Neuronal stem cell (in vitro differentiated cells): ENCODE measurements at regions not wholly inside any gene's neighbourhood (a gene's known extent, or its start where the extent isn't known, plus 50 kb on each side); places are given as distances from the start of the nearest gene placed in this dataset.

Experiments
- DNase-seq: peaks from one replicate; pipeline ENCODE4 v3.0.0-alpha.2; 2013; ENCODE audit warnings: low spot score
- H2AFZ ChIP-seq: one replicate; pipeline ENCODE4 v1.6.1; 2013; ENCODE audit warnings: mild to moderate bottlenecking, low read length, inconsistent platforms
- H2AK5ac ChIP-seq: 2 replicates; pipeline ENCODE4 v1.6.1; 2013; ENCODE audit warnings: low read depth, mild to moderate bottlenecking, inconsistent platforms, low read length, moderate library complexity, mixed read lengths
- H2BK120ac ChIP-seq: 2 replicates; pipeline ENCODE4 v1.6.1; 2013; ENCODE audit warnings: low read depth, mild to moderate bottlenecking, inconsistent platforms, low read length, moderate library complexity, mixed read lengths
- H2BK12ac ChIP-seq: one replicate; pipeline ENCODE4 v1.6.1; 2013; ENCODE audit warnings: low read length, inconsistent platforms
- H2BK15ac ChIP-seq: 2 replicates; pipeline ENCODE4 v1.6.1; 2013; ENCODE audit warnings: mild to moderate bottlenecking, low read length, inconsistent platforms, mixed read lengths
- H2BK5ac ChIP-seq: one replicate; pipeline ENCODE4 v1.6.1; 2013; ENCODE audit warnings: inconsistent platforms, mild to moderate bottlenecking, low read length, moderate library complexity
- H3K14ac ChIP-seq: one replicate; pipeline ENCODE4 v1.6.1; 2013; ENCODE audit warnings: low read length, inconsistent platforms
- H3K18ac ChIP-seq: 2 replicates; pipeline ENCODE4 v1.6.1; 2013; ENCODE audit warnings: low read length, inconsistent platforms
- H3K23ac ChIP-seq: 2 replicates; pipeline ENCODE4 v1.6.1; 2013; ENCODE audit warnings: low read depth, mild to moderate bottlenecking, mixed read lengths, low read length, inconsistent platforms; ENCODE audit not compliant: poor library complexity
- H3K27ac ChIP-seq: replicated peaks from 3 replicates; pipeline ENCODE4 v1.5.1; 2013; ENCODE audit warnings: low read length, inconsistent platforms
- H3K27me3 ChIP-seq, 3 experiments: 2 replicates each; pipeline ENCODE4 v1.6.1; 2013; ENCODE audit warnings: low read length in 3 of 3, mild to moderate bottlenecking in 2 of 3, inconsistent platforms in 1 of 3, low read depth in 1 of 3, mixed read lengths in 1 of 3, moderate library complexity in 1 of 3; ENCODE audit not compliant: control insufficient read depth in 3 of 3, insufficient read depth in 3 of 3
- H3K36me3 ChIP-seq, 2 donors: replicated peaks in 1 of 2; 2 replicates each; pipeline ENCODE4 v1.6.1; 2013; ENCODE audit warnings: low read length in 2 of 2; ENCODE audit not compliant: control insufficient read depth in 2 of 2, insufficient read depth in 2 of 2
- H3K4ac ChIP-seq: 2 replicates; pipeline ENCODE4 v1.6.1; 2013; ENCODE audit warnings: inconsistent platforms, mild to moderate bottlenecking, low read length, moderate library complexity
- H3K4me1 ChIP-seq, 2 donors: 1 replicate in 1 of 2; 2 replicates in 1 of 2; pipeline ENCODE4 v1.6.1; 2013; ENCODE audit warnings: low read length in 2 of 2, low read depth in 1 of 2; ENCODE audit not compliant: control insufficient read depth in 2 of 2, insufficient read depth in 1 of 2
- H3K4me2 ChIP-seq: one replicate; pipeline ENCODE4 v1.6.1; 2013; ENCODE audit warnings: mild to moderate bottlenecking, low read length, inconsistent platforms; ENCODE audit not compliant: insufficient read depth, poor library complexity, severe bottlenecking
- H3K4me3 ChIP-seq, 2 donors: 2 replicates each; pipeline ENCODE4 v1.5.1; 2013; ENCODE audit warnings: low read length in 2 of 2, mild to moderate bottlenecking in 2 of 2, inconsistent platforms in 1 of 2, moderate library complexity in 1 of 2
- H3K79me1 ChIP-seq: one replicate; pipeline ENCODE4 v1.6.1; 2013; ENCODE audit warnings: low read depth, mild to moderate bottlenecking, inconsistent platforms, low read length, moderate library complexity
- H3K9ac ChIP-seq: one replicate; pipeline ENCODE4 v1.6.1; 2013; ENCODE audit warnings: mild to moderate bottlenecking, low read depth, low read length, inconsistent platforms; ENCODE audit not compliant: poor library complexity
- H3K9me3 ChIP-seq, 2 donors: replicated peaks in 1 of 2; 2 replicates each; pipeline versions ENCODE3 to v1.6.1; 2013; ENCODE audit warnings: low read length in 2 of 2, mild to moderate bottlenecking in 2 of 2, inconsistent platforms in 1 of 2, low read depth in 1 of 2, mixed read lengths in 1 of 2, moderate library complexity in 1 of 2; ENCODE audit not compliant: control insufficient read depth in 2 of 2, insufficient read depth in 1 of 2
- H4K8ac ChIP-seq: one replicate; pipeline ENCODE4 v1.6.1; 2013; ENCODE audit warnings: low read depth, mild to moderate bottlenecking, inconsistent platforms, low read length, moderate library complexity
- H4K91ac ChIP-seq: one replicate; pipeline ENCODE4 v1.6.1; 2013; ENCODE audit warnings: low read length, low read depth, mild to moderate bottlenecking, inconsistent platforms; ENCODE audit not compliant: poor library complexity
- WGBS, 2 donors: extraction: QIAGEN DNeasy Blood & Tissue Kit; methylation state at CpG; one replicate each; pipeline ENCODE4 v1.1.7; 2013; ENCODE audit warnings: missing lambda C conversion rate in 2 of 2, mixed read lengths in 1 of 2; ENCODE audit not compliant: insufficient read length in 2 of 2, insufficient replicate concordance in 1 of 2; ENCODE audit errors: extremely low coverage in 2 of 2; 5-methylcytosine and 5-hydroxymethylcytosine counted together

DNA sequence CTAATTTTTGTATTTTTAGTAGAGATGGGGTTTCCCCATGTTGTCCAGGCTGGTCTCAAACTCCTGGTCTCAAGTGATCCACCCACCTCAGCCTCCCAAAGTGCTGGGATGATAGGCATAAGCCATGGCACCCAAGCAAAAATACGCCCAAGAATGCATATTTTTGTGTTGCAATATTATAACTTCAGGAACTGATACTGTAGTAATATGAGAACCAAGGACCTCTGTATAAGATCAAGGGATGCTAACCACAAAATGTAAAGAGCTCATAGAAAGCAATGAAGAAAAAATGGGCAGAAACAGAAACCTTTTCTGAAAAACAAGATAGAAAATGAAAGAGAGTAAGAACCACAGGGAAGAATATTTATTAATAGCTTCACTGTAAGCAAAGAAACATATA lies 183.6 kb upstream of the RPL38 start:
- Histone ChIP-seq H3K4me3 (no peak overlapping the region), H3K4me1 (peaks cover 0 to 36% of the 10 kb centered on the region in 2 donors), H2BK12ac (no peak overlapping the region), H3K23ac (no peak overlapping the region), H3K4ac (no peak overlapping the region), H2AFZ (no peak overlapping the region), H2BK5ac (no peak overlapping the region), H3K79me1 (no peaks in the 10 kb centered on the region), H3K36me3 (no peaks in the 10 kb centered on the region), H4K91ac (no peak overlapping the region), H3K18ac (no peak overlapping the region), H3K14ac (no peak overlapping the region), H3K27me3 (peaks cover 0 to 11% (median 0%) of the 10 kb centered on the region in 3 experiments), H2BK15ac (no peak overlapping the region), H3K27ac (no peak overlapping the region), H2AK5ac (no peak overlapping the region), H3K9ac (no peak overlapping the region), H4K8ac (no peak overlapping the region), H3K9me3 (peaks cover 0 to 4% of the 10 kb centered on the region in 2 donors), H3K4me2 (no peak overlapping the region), H2BK120ac (no peak overlapping the region)
- no CpG with 5 or more reads among the region's 1 CpG for WGBS, 2 donors
- DNase-seq: no peak

- Histone ChIP-seq H3K36me3 (no peaks in the 10 kb centered on the region), H3K27me3 (peaks cover 0 to 11% (median 0%) of the 10 kb centered on the region in 3 experiments), H3K4me3 (no peak overlapping the region), H2AFZ (no peak overlapping the region), H3K23ac (no peak overlapping the region), H2BK120ac (no peak overlapping the region), H3K4ac (no peak overlapping the region), H2AK5ac (no peak overlapping the region), H3K79me1 (no peaks in the 10 kb centered on the region), H3K14ac (no peak overlapping the region), H2BK12ac (no peak overlapping the region), H3K9me3 (peaks cover 0 to under 1% of the 10 kb centered on the region in 2 donors), H3K9ac (no peak overlapping the region), H2BK15ac (no peak overlapping the region), H4K8ac (no peak overlapping the region), H2BK5ac (no peak overlapping the region), H3K4me2 (no peak overlapping the region), H3K27ac (no peak overlapping the region), H3K18ac (peak overlapping the region; percentile 32), H3K4me1 (peaks cover 0 to 34% of the 10 kb centered on the region in 2 donors), H4K91ac (no peak overlapping the region)
- no CpG with 5 or more reads among the region's 3 CpGs for WGBS, 2 donors
- DNase-seq: no peak
Measured at GRCh38 chr17:74020522-74020921, 183.0 kb upstream of the RPL38 start.

- no peak overlapping the region for H3K4me3 ChIP-seq
- H3K14ac ChIP-seq: no peak overlapping the region
- no peaks in the 10 kb centered on the region for H3K79me1 ChIP-seq
- H3K23ac ChIP-seq: no peak overlapping the region
- H3K18ac ChIP-seq: no peak overlapping the region
- no CpG with 5 or more reads among the region's 10 CpGs for WGBS, 2 donors
- DNase-seq: peak; percentile 69
- H2AFZ ChIP-seq: no peak overlapping the region
- no peak overlapping the region for H4K91ac ChIP-seq
- H2BK12ac ChIP-seq: no peak overlapping the region
- no peak overlapping the region for H2BK120ac ChIP-seq
- H3K4me1 ChIP-seq: peaks cover 0 to 20% of the 10 kb centered on the region in 2 donors
- H3K36me3 ChIP-seq: no peaks in the 10 kb centered on the region
- peaks cover 0 to 5% (median 0%) of the 10 kb centered on the region in 3 experiments for H3K27me3 ChIP-seq
- no peak overlapping the region for H2BK15ac ChIP-seq
- H3K9me3 ChIP-seq: no peaks in the 10 kb centered on the region
- H2AK5ac ChIP-seq: no peak overlapping the region
- no peak overlapping the region for H3K4me2 ChIP-seq
- H2BK5ac ChIP-seq: no peak overlapping the region
- no peak overlapping the region for H4K8ac ChIP-seq
- no peak overlapping the region for H3K4ac ChIP-seq
- peak overlapping the region; percentile 73 for H3K27ac ChIP-seq
- H3K9ac ChIP-seq: no peak overlapping the region
Measured at GRCh38 chr17:74024871-74025531, 178.5 kb upstream of the RPL38 start.

GRCh38 chr17:74027444-74027843 lies 176.0 kb upstream of the RPL38 start:
- no peak overlapping the region for H3K4me3 ChIP-seq
- no peak overlapping the region for H3K4me2 ChIP-seq
- H2BK12ac ChIP-seq: no peak overlapping the region
- DNase-seq: no peak
- H2BK5ac ChIP-seq: no peak overlapping the region
- H3K27ac ChIP-seq: no peak overlapping the region
- peaks cover 0 to 20% (median 2%) of the 10 kb centered on the region in 3 experiments for H3K27me3 ChIP-seq
- no CpG with 5 or more reads among the region's 1 CpG for WGBS, 2 donors
- H3K4me1 ChIP-seq: peaks cover 0 to 35% of the 10 kb centered on the region in 2 donors
- no peak overlapping the region for H3K9ac ChIP-seq
- no peak overlapping the region for H2AK5ac ChIP-seq
- H3K9me3 ChIP-seq: no peaks in the 10 kb centered on the region
- no peak overlapping the region for H3K23ac ChIP-seq
- no peaks in the 10 kb centered on the region for H3K36me3 ChIP-seq
- no peak overlapping the region for H2AFZ ChIP-seq
- no peak overlapping the region for H4K8ac ChIP-seq
- no peak overlapping the region for H2BK120ac ChIP-seq
- no peak overlapping the region for H3K4ac ChIP-seq
- no peak overlapping the region for H3K14ac ChIP-seq
- H4K91ac ChIP-seq: no peak overlapping the region
- H3K18ac ChIP-seq: no peak overlapping the region
- no peak overlapping the region for H2BK15ac ChIP-seq
- no peaks in the 10 kb centered on the region for H3K79me1 ChIP-seq
